ENCODE measurements at regions not wholly inside any gene's neighbourhood (a gene's known extent, or its start where the extent isn't known, plus 50 kb on each side); places are given as distances from the start of the nearest gene placed in this dataset.
A peak's percentile ranks its signal among the peaks of the same experiment; 100 is the strongest.

GRCh38 chr5:51652980-51653379 lies 269.7 kb downstream of the ISL1 start:
- Mint-ChIP-seq H3K9me3 (no peaks in the 10 kb centered on the region), H3K4me1 (peaks cover 3% of the 10 kb centered on the region), H3K36me3 (no peaks in the 10 kb centered on the region), H3K27ac (no peak overlapping the region), H3K27me3 (ENCODE audit: insufficient read depth, low read depth) (peaks cover 4% of the 10 kb centered on the region), H3K4me3 (no peak overlapping the region)
- Histone ChIP-seq H4K20me1 (ENCODE audit: low read depth) (no peaks in the 10 kb centered on the region), H3K79me2 (ENCODE audit: low read depth) (no peaks in the 10 kb centered on the region), H3K4me3 (no peak overlapping the region), H2AFZ (replicated peaks) (no peak overlapping the region), H3K4me1 (peaks cover 9% of the 10 kb centered on the region), H3K36me3 (no peaks in the 10 kb centered on the region), H3K9me3 (ENCODE audit: low read depth) (no peaks in the 10 kb centered on the region), H3K27ac (no peak overlapping the region), H3K9ac (no peak overlapping the region), H3K4me2 (no peak overlapping the region), H3F3A (ENCODE audit: low read depth) (no peaks in the 10 kb centered on the region), H3K27me3 (no peaks in the 10 kb centered on the region)
- peak; percentile 14 for DNase-seq (ENCODE audit: low spot score)
- no peak for TF ChIP-seq EZH2 (IDR thresholded peaks at IDR 0.05)
- no peak for TF ChIP-seq EZH2phosphoT487 (IDR thresholded peaks at IDR 0.05)
- TF ChIP-seq, protein P1, sequence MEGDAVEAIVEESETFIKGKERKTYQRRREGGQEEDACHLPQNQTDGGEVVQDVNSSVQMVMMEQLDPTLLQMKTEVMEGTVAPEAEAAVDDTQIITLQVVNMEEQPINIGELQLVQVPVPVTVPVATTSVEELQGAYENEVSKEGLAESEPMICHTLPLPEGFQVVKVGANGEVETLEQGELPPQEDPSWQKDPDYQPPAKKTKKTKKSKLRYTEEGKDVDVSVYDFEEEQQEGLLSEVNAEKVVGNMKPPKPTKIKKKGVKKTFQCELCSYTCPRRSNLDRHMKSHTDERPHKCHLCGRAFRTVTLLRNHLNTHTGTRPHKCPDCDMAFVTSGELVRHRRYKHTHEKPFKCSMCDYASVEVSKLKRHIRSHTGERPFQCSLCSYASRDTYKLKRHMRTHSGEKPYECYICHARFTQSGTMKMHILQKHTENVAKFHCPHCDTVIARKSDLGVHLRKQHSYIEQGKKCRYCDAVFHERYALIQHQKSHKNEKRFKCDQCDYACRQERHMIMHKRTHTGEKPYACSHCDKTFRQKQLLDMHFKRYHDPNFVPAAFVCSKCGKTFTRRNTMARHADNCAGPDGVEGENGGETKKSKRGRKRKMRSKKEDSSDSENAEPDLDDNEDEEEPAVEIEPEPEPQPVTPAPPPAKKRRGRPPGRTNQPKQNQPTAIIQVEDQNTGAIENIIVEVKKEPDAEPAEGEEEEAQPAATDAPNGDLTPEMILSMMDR (IDR thresholded peaks at IDR 0.05) = no peak

GRCh38 chr5:51657340-51658240 lies 274.3 kb downstream of the ISL1 start:
- no peak overlapping the region for H3K27ac Mint-ChIP-seq
- peaks cover 14% of the 10 kb centered on the region for H3K4me1 ChIP-seq
- no peak overlapping the region for H3K4me3 Mint-ChIP-seq
- TF ChIP-seq, protein P1 (IDR thresholded peaks at IDR 0.05) = no peak
- TF ChIP-seq EZH2 (IDR thresholded peaks at IDR 0.05) (no peak), EZH2phosphoT487 (IDR thresholded peaks at IDR 0.05) (no peak)
- H3K27me3 Mint-ChIP-seq (ENCODE audit: insufficient read depth, low read depth) = no peaks in the 10 kb centered on the region
- no peaks in the 10 kb centered on the region for H3K27me3 ChIP-seq
- no peak for DNase-seq (ENCODE audit: low spot score)
- peaks cover 3% of the 10 kb centered on the region for H3K4me1 Mint-ChIP-seq
- H3K9me3 Mint-ChIP-seq = no peaks in the 10 kb centered on the region
- H2AFZ ChIP-seq (replicated peaks) = no peak overlapping the region
- no peaks in the 10 kb centered on the region for H3K36me3 Mint-ChIP-seq
- H4K20me1 ChIP-seq (ENCODE audit: low read depth) = no peaks in the 10 kb centered on the region
- no peak overlapping the region for H3K27ac ChIP-seq
- no peaks in the 10 kb centered on the region for H3F3A ChIP-seq (ENCODE audit: low read depth)
- H3K79me2 ChIP-seq (ENCODE audit: low read depth) = no peaks in the 10 kb centered on the region
- H3K36me3 ChIP-seq = no peaks in the 10 kb centered on the region
- no peaks in the 10 kb centered on the region for H3K9me3 ChIP-seq (ENCODE audit: low read depth)
- H3K4me2 ChIP-seq = no peak overlapping the region
- no peak overlapping the region for H3K9ac ChIP-seq
- no peak overlapping the region for H3K4me3 ChIP-seq

DNA sequence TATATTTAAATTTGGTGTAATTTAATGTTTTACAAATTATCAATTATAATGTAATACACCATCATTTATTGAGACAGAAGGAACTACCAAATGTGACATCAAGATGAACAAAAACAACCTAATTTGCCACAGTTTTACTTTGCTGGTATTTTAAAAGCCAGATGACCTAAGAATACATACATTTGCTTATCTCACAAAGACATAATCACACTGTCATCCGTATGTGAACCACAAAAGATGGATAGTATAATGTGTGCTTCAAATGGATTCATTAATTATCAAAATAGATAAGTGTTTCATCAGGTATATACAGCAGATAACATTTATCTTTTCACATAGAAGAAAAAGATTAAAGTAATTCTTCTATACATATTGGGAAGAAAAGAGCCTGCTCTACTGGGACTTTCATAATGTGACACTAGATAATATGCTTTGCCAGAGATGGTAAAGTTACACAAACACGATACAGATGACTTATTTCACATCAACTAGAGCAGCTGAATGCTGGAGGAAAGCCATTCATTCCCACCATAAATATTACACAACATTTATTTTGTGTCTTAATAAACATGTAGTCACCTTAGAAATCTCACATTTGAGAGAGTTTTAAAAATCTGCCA lies 278.5 kb downstream of the ISL1 start:
- H3K4me2 ChIP-seq = no peak overlapping the region
- no peak overlapping the region for H2AFZ ChIP-seq (replicated peaks)
- Mint-ChIP-seq H3K9me3 (no peaks in the 10 kb centered on the region), H3K27me3 (ENCODE audit: insufficient read depth, low read depth) (no peaks in the 10 kb centered on the region), H3K36me3 (no peaks in the 10 kb centered on the region), H3K27ac (no peak overlapping the region), H3K4me3 (no peak overlapping the region), H3K4me1 (peaks cover 12% of the 10 kb centered on the region)
- no peaks in the 10 kb centered on the region for H3K36me3 ChIP-seq
- H3K4me1 ChIP-seq = peaks cover 29% of the 10 kb centered on the region
- DNase-seq (ENCODE audit: low spot score) = no peak
- H3K9ac ChIP-seq = no peak overlapping the region
- H3K27ac ChIP-seq = no peak overlapping the region
- H3K27me3 ChIP-seq = no peaks in the 10 kb centered on the region
- H3K79me2 ChIP-seq (ENCODE audit: low read depth) = no peaks in the 10 kb centered on the region
- H3F3A ChIP-seq (ENCODE audit: low read depth) = peaks cover 15% of the 10 kb centered on the region
- TF ChIP-seq, protein P1 (IDR thresholded peaks at IDR 0.05) = no peak
- no peak for TF ChIP-seq EZH2phosphoT487 (IDR thresholded peaks at IDR 0.05)
- no peak for TF ChIP-seq EZH2 (IDR thresholded peaks at IDR 0.05)
- H4K20me1 ChIP-seq (ENCODE audit: low read depth) = no peaks in the 10 kb centered on the region
- H3K4me3 ChIP-seq = no peak overlapping the region
- no peaks in the 10 kb centered on the region for H3K9me3 ChIP-seq (ENCODE audit: low read depth)
